ENCODE measurements at regions not wholly inside any gene's neighbourhood (a gene's known extent, or its start where the extent isn't known, plus 50 kb on each side); places are given as distances from the start of the nearest gene placed in this dataset.

DNA sequence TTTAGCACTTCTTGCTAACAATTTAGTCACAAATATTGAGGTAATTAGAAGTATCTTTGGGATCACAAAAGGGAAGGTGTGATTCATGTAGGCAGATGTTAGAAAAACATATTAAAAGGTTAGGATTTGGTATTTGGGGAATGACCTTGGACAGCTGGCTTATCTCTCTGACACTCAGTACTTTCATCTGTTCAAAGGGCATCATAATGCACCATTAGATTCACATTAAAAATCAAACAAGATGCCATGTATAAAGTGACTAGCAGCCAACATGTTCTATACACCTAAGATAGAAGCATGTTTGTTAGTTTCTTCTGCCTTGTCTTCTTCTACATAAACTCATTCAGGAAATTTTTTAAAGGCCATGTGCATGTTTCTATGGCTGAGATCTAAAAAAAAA is 56.5 kb upstream of the ESRRG start:
- H3K4me3 ChIP-seq (replicated peaks in 1 of 4; ENCODE audit: control extremely low read depth in 1 of 4, insufficient read depth in 1 of 4, low read depth in 3 of 4, low read length in 4 of 4), result no peak overlapping the region
- H3K79me2 ChIP-seq (ENCODE audit: control insufficient read depth, insufficient read depth, low read length), result no peaks in the 10 kb centered on the region
- no peak for DNase-seq (ENCODE audit: low read depth in 2 of 2)
- H4K20me1 ChIP-seq (ENCODE audit: control insufficient read depth, extremely low read depth, insufficient read depth, low read length), result no peaks in the 10 kb centered on the region
- no peak overlapping the region for H3K27ac ChIP-seq (ENCODE audit: insufficient read depth, low read length)
- no peaks in the 10 kb centered on the region for H3K4me1 ChIP-seq (ENCODE audit: control insufficient read depth, extremely low read depth, insufficient read depth, low read length)
- H3K36me3 ChIP-seq (ENCODE audit: control insufficient read depth, insufficient read depth, low read length), result no peaks in the 10 kb centered on the region
- no peaks in the 10 kb centered on the region for H3K9me3 ChIP-seq (ENCODE audit: control insufficient read depth, insufficient read depth, low read depth, low read length)
- no peak overlapping the region for H3K9ac ChIP-seq (ENCODE audit: insufficient read depth, low read length)
- no peak overlapping the region for H3K4me2 ChIP-seq (ENCODE audit: extremely low read depth, insufficient read depth, low read length)
- H3K27me3 ChIP-seq (ENCODE audit: control insufficient read depth, insufficient read depth, low read length), result no peaks in the 10 kb centered on the region
- TF ChIP-seq, protein P1, sequence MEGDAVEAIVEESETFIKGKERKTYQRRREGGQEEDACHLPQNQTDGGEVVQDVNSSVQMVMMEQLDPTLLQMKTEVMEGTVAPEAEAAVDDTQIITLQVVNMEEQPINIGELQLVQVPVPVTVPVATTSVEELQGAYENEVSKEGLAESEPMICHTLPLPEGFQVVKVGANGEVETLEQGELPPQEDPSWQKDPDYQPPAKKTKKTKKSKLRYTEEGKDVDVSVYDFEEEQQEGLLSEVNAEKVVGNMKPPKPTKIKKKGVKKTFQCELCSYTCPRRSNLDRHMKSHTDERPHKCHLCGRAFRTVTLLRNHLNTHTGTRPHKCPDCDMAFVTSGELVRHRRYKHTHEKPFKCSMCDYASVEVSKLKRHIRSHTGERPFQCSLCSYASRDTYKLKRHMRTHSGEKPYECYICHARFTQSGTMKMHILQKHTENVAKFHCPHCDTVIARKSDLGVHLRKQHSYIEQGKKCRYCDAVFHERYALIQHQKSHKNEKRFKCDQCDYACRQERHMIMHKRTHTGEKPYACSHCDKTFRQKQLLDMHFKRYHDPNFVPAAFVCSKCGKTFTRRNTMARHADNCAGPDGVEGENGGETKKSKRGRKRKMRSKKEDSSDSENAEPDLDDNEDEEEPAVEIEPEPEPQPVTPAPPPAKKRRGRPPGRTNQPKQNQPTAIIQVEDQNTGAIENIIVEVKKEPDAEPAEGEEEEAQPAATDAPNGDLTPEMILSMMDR (conservative IDR thresholded peaks at IDR 0.05 in 1 of 2, IDR thresholded peaks at IDR 0.05 in 1 of 2; ENCODE audit: low read depth in 1 of 2, low read length in 2 of 2), result no peak
- no peak for TF ChIP-seq EZH2 (IDR thresholded peaks at IDR 0.05; ENCODE audit: low read length, missing control alignments)
- H2AFZ ChIP-seq (ENCODE audit: low read length), result no peak overlapping the region

DNA sequence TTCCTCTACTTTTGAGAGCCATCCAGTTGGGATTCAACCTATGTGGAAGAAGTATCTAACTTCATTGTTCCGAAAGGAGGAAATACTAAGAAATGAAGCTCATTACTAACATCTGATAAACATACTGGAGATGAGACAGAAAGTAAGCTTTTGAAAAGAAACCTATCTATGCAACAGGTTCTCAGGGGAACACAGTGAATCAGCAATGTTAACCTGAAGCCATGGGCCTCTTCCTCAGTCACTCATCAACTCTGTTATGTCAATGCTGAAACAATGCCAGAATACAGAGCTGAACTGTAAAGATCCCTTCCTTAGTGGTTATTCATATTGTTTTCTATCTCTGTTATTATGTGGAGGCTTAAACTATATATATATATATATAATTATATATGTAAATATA is 55.5 kb upstream of the ESRRG start:
- Histone ChIP-seq H3K27me3 (ENCODE audit: control insufficient read depth, insufficient read depth, low read length) (no peaks in the 10 kb centered on the region), H3K4me2 (ENCODE audit: extremely low read depth, insufficient read depth, low read length) (no peak overlapping the region), H3K9me3 (ENCODE audit: control insufficient read depth, insufficient read depth, low read depth, low read length) (no peaks in the 10 kb centered on the region), H3K9ac (ENCODE audit: insufficient read depth, low read length) (no peak overlapping the region), H3K4me3 (replicated peaks in 1 of 4; ENCODE audit: control extremely low read depth in 1 of 4, insufficient read depth in 1 of 4, low read depth in 3 of 4, low read length in 4 of 4) (no peak overlapping the region), H4K20me1 (ENCODE audit: control insufficient read depth, extremely low read depth, insufficient read depth, low read length) (no peaks in the 10 kb centered on the region), H3K36me3 (ENCODE audit: control insufficient read depth, insufficient read depth, low read length) (no peaks in the 10 kb centered on the region), H2AFZ (ENCODE audit: low read length) (no peak overlapping the region), H3K27ac (ENCODE audit: insufficient read depth, low read length) (no peak overlapping the region), H3K4me1 (ENCODE audit: control insufficient read depth, extremely low read depth, insufficient read depth, low read length) (no peaks in the 10 kb centered on the region), H3K79me2 (ENCODE audit: control insufficient read depth, insufficient read depth, low read length) (no peaks in the 10 kb centered on the region)
- TF ChIP-seq EZH2 (IDR thresholded peaks at IDR 0.05; ENCODE audit: low read length, missing control alignments), result no peak
- TF ChIP-seq, protein P1 (conservative IDR thresholded peaks at IDR 0.05 in 1 of 2, IDR thresholded peaks at IDR 0.05 in 1 of 2; ENCODE audit: low read depth in 1 of 2, low read length in 2 of 2), result no peak
- no peak for DNase-seq (ENCODE audit: low read depth in 2 of 2)

DNA sequence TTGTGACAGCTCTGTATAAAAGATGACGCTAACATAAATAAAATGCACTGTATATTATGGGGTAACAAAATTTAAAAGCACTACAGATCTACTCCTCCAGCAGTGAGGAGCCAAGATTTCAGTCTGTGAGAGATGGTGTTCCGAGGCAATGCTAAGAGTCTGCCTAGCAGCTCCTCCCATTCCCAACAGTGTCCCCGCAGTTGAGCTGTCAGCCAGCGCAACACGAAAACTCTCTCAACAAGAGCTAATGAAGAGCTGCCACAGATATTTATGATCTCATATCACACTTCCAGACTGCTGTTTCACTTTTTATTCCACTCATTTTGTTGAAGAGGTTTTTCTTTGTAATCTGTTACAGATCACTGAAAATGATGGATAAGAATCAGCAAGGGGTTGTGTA is 53.9 kb upstream of the ESRRG start:
- no peaks in the 10 kb centered on the region for H3K79me2 ChIP-seq (ENCODE audit: control insufficient read depth, insufficient read depth, low read length)
- H2AFZ ChIP-seq (ENCODE audit: low read length), result no peak overlapping the region
- no peaks in the 10 kb centered on the region for H3K9me3 ChIP-seq (ENCODE audit: control insufficient read depth, insufficient read depth, low read depth, low read length)
- H3K27me3 ChIP-seq (ENCODE audit: control insufficient read depth, insufficient read depth, low read length), result no peaks in the 10 kb centered on the region
- no peak overlapping the region for H3K9ac ChIP-seq (ENCODE audit: insufficient read depth, low read length)
- no peaks in the 10 kb centered on the region for H4K20me1 ChIP-seq (ENCODE audit: control insufficient read depth, extremely low read depth, insufficient read depth, low read length)
- no peak overlapping the region for H3K4me2 ChIP-seq (ENCODE audit: extremely low read depth, insufficient read depth, low read length)
- no peak overlapping the region for H3K27ac ChIP-seq (ENCODE audit: insufficient read depth, low read length)
- DNase-seq (ENCODE audit: low read depth in 2 of 2), result no peak
- H3K36me3 ChIP-seq (ENCODE audit: control insufficient read depth, insufficient read depth, low read length), result no peaks in the 10 kb centered on the region
- no peak for TF ChIP-seq EZH2 (IDR thresholded peaks at IDR 0.05; ENCODE audit: low read length, missing control alignments)
- TF ChIP-seq, protein P1 (conservative IDR thresholded peaks at IDR 0.05 in 1 of 2, IDR thresholded peaks at IDR 0.05 in 1 of 2; ENCODE audit: low read depth in 1 of 2, low read length in 2 of 2), result no peak
- no peaks in the 10 kb centered on the region for H3K4me1 ChIP-seq (ENCODE audit: control insufficient read depth, extremely low read depth, insufficient read depth, low read length)
- no peak overlapping the region for H3K4me3 ChIP-seq (replicated peaks in 1 of 4; ENCODE audit: control extremely low read depth in 1 of 4, insufficient read depth in 1 of 4, low read depth in 3 of 4, low read length in 4 of 4)

All from fibroblast of lung (primary cell).